OCI-LY1 (cell line): ENCODE measurements at regions not wholly inside any gene's neighbourhood (a gene's known extent, or its start where the extent isn't known, plus 50 kb on each side); places are given as distances from the start of the nearest gene placed in this dataset.

ENCODE experiments used
- EZH2 ChIP-seq: fragments of 200-600 bp; sonication (generic), shearing (Covaris generic); IDR thresholded peaks from 2 replicates; pipeline ENCODE4 v1.8.0; 2017; ENCODE audit warnings: borderline replicate concordance, mixed run types, mild to moderate bottlenecking, antibody characterized with exemption, low read length, moderate library complexity, mixed read lengths
- TF ChIP-seq, protein P1 (sequence below): fragments of 200-600 bp; sonication (generic), shearing (Covaris generic); IDR thresholded peaks from 2 replicates; pipeline ENCODE4 v1.5.1; 2017; ENCODE audit warnings: mild to moderate bottlenecking, antibody characterized with exemption, low read length, moderate library complexity, mixed read lengths

- TF ChIP-seq, protein P1, sequence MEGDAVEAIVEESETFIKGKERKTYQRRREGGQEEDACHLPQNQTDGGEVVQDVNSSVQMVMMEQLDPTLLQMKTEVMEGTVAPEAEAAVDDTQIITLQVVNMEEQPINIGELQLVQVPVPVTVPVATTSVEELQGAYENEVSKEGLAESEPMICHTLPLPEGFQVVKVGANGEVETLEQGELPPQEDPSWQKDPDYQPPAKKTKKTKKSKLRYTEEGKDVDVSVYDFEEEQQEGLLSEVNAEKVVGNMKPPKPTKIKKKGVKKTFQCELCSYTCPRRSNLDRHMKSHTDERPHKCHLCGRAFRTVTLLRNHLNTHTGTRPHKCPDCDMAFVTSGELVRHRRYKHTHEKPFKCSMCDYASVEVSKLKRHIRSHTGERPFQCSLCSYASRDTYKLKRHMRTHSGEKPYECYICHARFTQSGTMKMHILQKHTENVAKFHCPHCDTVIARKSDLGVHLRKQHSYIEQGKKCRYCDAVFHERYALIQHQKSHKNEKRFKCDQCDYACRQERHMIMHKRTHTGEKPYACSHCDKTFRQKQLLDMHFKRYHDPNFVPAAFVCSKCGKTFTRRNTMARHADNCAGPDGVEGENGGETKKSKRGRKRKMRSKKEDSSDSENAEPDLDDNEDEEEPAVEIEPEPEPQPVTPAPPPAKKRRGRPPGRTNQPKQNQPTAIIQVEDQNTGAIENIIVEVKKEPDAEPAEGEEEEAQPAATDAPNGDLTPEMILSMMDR = no peak
- TF ChIP-seq EZH2 = no peak
Measured at GRCh38 chr20:11329271-11329670, 588.4 kb upstream of the BTBD3 start.
